Kidney epithelial cell (primary cell): ENCODE measurements at regions not wholly inside any gene's neighbourhood (a gene's known extent, or its start where the extent isn't known, plus 50 kb on each side); places are given as distances from the start of the nearest gene placed in this dataset.

Experiments
- DNase-seq: peaks from one replicate; pipeline ENCODE4 v3.0.0-alpha.2; 2010; ENCODE audit warnings: low read depth
- H3K27me3 ChIP-seq: 2 replicates; pipeline ENCODE4 v1.6.0; 2011; ENCODE audit warnings: low read length; ENCODE audit not compliant: control insufficient read depth, insufficient read depth
- H3K36me3 ChIP-seq: 2 replicates; pipeline ENCODE4 v1.5.1; 2011; ENCODE audit warnings: low read length; ENCODE audit not compliant: control insufficient read depth, insufficient read depth
- H3K4me3 ChIP-seq: 2 replicates; pipeline ENCODE4 v1.5.1; 2011; ENCODE audit warnings: low read depth, mild to moderate bottlenecking, control low read depth, low read length
- TF ChIP-seq, protein P1 (sequence below): IDR thresholded peaks from 2 replicates; pipeline ENCODE4 v1.5.1; 2011; ENCODE audit warnings: mild to moderate bottlenecking, moderate library complexity, low read length, control low read depth, inconsistent platforms; ENCODE audit not compliant: insufficient read depth, poor library complexity, severe bottlenecking

DNA sequence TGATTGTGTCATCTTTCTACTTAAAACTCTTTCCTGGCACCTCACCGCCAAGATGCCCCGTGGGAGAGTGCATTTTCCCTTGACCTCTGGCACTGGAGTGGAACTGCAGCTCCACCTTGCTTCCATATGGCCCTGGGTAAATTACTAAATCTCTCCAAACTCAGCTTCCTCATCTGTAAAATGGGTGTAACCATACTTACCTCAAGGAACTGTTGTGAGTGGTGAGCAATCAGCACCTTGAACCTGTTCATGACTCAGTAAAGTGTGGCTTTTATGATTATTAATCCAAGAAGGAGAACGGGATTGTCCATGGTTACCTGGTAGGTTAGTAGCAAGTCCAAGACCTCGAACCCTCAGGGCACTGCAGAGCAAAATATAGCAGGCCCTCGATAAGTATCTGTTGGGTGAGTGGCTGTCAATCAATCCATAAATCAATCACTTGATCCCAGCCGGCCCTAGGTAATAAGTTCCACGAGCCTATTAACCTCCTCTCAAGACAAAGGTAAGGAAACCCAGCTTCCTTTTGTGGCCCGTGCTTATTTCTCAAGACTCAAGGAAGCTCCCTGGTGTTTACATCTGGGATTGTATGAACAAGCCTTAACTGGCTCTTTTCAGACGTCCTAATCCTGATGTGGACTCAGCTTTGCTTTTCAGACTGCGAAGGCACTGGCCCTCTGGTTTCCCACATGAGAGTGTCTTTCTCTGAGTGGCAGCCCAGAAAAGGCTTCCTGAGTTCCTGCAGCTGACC, 114.0 kb upstream of the GJB5 start:
- TF ChIP-seq, protein P1, sequence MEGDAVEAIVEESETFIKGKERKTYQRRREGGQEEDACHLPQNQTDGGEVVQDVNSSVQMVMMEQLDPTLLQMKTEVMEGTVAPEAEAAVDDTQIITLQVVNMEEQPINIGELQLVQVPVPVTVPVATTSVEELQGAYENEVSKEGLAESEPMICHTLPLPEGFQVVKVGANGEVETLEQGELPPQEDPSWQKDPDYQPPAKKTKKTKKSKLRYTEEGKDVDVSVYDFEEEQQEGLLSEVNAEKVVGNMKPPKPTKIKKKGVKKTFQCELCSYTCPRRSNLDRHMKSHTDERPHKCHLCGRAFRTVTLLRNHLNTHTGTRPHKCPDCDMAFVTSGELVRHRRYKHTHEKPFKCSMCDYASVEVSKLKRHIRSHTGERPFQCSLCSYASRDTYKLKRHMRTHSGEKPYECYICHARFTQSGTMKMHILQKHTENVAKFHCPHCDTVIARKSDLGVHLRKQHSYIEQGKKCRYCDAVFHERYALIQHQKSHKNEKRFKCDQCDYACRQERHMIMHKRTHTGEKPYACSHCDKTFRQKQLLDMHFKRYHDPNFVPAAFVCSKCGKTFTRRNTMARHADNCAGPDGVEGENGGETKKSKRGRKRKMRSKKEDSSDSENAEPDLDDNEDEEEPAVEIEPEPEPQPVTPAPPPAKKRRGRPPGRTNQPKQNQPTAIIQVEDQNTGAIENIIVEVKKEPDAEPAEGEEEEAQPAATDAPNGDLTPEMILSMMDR = no peak
- no peak overlapping the region for H3K4me3 ChIP-seq
- H3K27me3 ChIP-seq = peaks cover 2% of the 10 kb centered on the region
- DNase-seq = no peak
- H3K36me3 ChIP-seq = no peaks in the 10 kb centered on the region

DNA sequence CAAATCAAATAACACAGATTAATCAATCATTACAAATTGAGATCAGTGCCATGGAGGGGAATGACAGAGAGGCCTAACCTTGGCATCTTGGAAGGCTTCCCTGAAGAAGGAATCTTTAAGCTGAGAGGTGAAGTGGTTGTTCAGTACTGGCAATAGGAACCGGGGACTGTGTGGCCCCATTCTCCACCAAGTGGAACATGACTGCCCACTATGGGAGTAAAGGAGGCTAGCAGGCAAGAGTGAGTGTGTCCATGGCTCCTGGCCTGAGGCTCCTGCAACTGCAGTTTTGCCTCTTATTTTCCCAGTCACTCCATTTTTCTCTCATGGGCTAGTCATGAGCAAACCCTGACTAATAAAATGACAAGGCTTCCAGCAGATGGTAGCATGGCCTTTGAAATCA, 112.2 kb upstream of the GJB5 start:
- Histone ChIP-seq H3K27me3 (peaks cover 2% of the 10 kb centered on the region), H3K4me3 (no peak overlapping the region), H3K36me3 (no peaks in the 10 kb centered on the region)
- DNase-seq = no peak
- TF ChIP-seq, protein P1 = no peak

DNA sequence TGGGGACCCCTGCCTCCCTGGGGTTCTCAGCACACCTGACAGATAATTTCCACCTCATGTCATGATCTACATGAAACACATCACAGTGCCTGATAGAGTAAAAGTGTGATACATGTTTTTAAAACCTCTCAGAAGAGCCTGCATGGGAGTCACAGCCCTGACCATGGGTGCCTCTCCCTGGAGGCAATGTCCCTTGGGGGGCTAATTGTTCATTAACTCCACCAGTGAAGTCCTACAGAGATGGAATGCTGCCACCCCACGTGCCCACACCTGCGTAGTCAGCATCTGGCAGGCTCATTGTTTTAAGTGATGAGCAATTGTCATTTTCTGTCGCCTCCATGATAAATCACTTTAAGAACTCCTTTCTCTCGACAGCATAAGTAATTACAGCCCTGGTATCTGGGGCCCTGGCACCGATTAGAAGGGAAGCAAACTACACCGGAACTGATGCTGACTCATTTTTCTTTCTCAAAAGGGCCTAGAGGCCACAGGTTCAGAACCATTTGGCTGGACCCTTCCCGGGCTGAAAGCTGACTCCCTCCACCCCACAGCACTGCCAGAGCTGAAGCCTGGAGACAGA, 109.6 kb upstream of the GJB5 start:
- TF ChIP-seq, protein P1 = no peak
- Histone ChIP-seq H3K27me3 (peaks cover 2% of the 10 kb centered on the region), H3K4me3 (no peak overlapping the region), H3K36me3 (no peaks in the 10 kb centered on the region)
- no peak for DNase-seq

DNA sequence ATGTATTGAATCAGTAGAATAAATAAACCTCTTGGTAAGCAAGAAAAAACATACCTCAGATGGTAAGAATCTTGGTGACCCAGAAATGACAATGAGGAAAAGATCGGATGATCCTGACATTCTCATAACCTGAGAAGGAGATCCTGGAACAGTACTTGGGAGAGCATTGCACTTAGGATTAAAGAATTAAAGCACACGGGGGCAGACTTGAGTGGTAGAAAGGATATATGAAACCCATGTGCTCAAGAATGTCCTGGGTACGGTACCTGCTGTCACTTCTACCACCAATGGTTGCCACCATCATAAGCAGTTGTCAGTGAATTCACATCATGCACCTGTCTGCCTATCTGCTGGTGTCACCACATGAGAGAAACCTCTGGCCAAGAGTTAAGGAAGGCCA, 108.9 kb upstream of the GJB5 start:
- no peak for DNase-seq
- no peak overlapping the region for H3K4me3 ChIP-seq
- H3K36me3 ChIP-seq = no peaks in the 10 kb centered on the region
- H3K27me3 ChIP-seq = peaks cover 2% of the 10 kb centered on the region
- TF ChIP-seq, protein P1 = no peak

DNA sequence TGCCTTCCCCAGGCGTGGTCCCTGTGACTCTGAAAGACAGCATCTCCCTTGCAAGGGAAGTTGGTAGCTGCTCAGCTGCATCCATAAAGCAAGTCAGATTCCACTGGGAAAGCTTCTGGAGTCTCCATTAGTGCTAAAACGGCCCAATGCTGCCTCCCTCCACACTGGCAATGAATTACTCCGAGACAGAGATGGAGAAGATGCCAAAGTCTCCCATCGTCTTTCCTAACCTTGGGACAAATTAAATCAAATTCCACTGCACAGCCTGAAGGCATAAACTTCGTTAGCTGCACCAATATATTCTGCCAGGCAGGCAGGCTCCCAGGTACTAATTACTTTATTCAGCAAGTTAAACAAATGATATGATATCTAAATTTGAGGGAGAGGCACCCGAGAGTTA, 106.3 kb upstream of the GJB5 start:
- no peak for DNase-seq
- H3K4me3 ChIP-seq = no peak overlapping the region
- peaks cover 2% of the 10 kb centered on the region for H3K27me3 ChIP-seq
- TF ChIP-seq, protein P1 = no peak
- H3K36me3 ChIP-seq = no peaks in the 10 kb centered on the region

DNA sequence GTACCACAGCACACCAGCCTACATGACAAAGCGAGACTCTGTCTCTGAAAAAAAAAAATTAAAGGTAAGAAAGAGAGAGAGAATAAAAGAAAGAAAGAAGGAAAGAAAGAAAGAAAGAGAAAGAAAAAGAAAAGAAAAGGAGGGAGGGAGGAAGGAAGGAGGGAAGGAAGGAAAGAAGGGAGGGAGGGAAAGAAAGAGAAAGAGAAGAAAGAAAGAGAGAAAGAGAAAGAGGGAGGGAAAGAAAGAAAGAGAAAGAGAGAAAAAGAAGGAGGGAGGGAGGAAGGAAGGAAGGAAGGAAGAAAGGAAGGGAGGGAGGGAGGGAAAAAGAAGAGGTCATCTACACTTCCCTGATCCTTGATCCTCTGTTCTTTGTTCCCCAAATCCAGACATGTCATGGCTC, 104.8 kb upstream of the GJB5 start:
- TF ChIP-seq, protein P1 = no peak
- H3K27me3 ChIP-seq = no peaks in the 10 kb centered on the region
- H3K36me3 ChIP-seq = no peaks in the 10 kb centered on the region
- DNase-seq = no peak
- H3K4me3 ChIP-seq = no peak overlapping the region
